Globus pallidus (tissue), 1 donor: ENCODE measurements at regions not wholly inside any gene's neighbourhood (a gene's known extent, or its start where the extent isn't known, plus 50 kb on each side); places are given as distances from the start of the nearest gene placed in this dataset.

Experiments used
- DNase-seq: peaks from one replicate; pipeline ENCODE4 v3.0.0-alpha.2; 2015; ENCODE audit warnings: low spot score

GRCh38 chr3:106703524-106703923, 673.7 kb upstream of the CCDC54 start:
- DNase-seq, result no peak

- no peak for DNase-seq
Measured at GRCh38 chr3:106707347-106707746, 669.9 kb upstream of the CCDC54 start.

GRCh38 chr3:106710596-106710995, 666.6 kb upstream of the CCDC54 start:
- DNase-seq, result no peak

- no peak for DNase-seq
Measured at GRCh38 chr3:106711650-106712049, 665.6 kb upstream of the CCDC54 start.

- DNase-seq, result no peak
Measured at GRCh38 chr3:106714400-106714799, 662.8 kb upstream of the CCDC54 start.

GRCh38 chr3:106715286-106715685, 662.0 kb upstream of the CCDC54 start:
- no peak for DNase-seq

GRCh38 chr3:106717178-106717780, 660.0 kb upstream of the CCDC54 start:
- no peak for DNase-seq

GRCh38 chr3:106719077-106719476, 658.2 kb upstream of the CCDC54 start:
- DNase-seq, result no peak

GRCh38 chr3:106719583-106719982, 657.7 kb upstream of the CCDC54 start:
- no peak for DNase-seq

GRCh38 chr3:106720510-106720909, 656.7 kb upstream of the CCDC54 start:
- DNase-seq, result no peak

- DNase-seq, result no peak
Measured at GRCh38 chr3:106725566-106725965, 651.7 kb upstream of the CCDC54 start.

- peak; percentile 2 for DNase-seq
Measured at GRCh38 chr3:106728315-106729098, 648.7 kb upstream of the CCDC54 start.

- no peak for DNase-seq
Measured at GRCh38 chr3:106729481-106729880, 647.8 kb upstream of the CCDC54 start.

- no peak for DNase-seq
Measured at GRCh38 chr3:106731230-106731629, 646.0 kb upstream of the CCDC54 start.

GRCh38 chr3:106734712-106735111, 642.5 kb upstream of the CCDC54 start:
- DNase-seq, result no peak

- DNase-seq, result no peak
Measured at GRCh38 chr3:106737265-106737664, 640.0 kb upstream of the CCDC54 start.

GRCh38 chr3:106740116-106740515, 637.1 kb upstream of the CCDC54 start:
- no peak for DNase-seq

- no peak for DNase-seq
Measured at GRCh38 chr3:106745344-106746168, 631.7 kb upstream of the CCDC54 start.

GRCh38 chr3:106746286-106746685, 631.0 kb upstream of the CCDC54 start:
- no peak for DNase-seq

GRCh38 chr3:106748472-106749262, 628.6 kb upstream of the CCDC54 start:
- DNase-seq, result no peak

GRCh38 chr3:106750092-106750491, 627.1 kb upstream of the CCDC54 start:
- no peak for DNase-seq

GRCh38 chr3:106755336-106755735, 621.9 kb upstream of the CCDC54 start:
- no peak for DNase-seq
